ENCODE measurements at regions not wholly inside any gene's neighbourhood (a gene's known extent, or its start where the extent isn't known, plus 50 kb on each side); places are given as distances from the start of the nearest gene placed in this dataset.

DNA sequence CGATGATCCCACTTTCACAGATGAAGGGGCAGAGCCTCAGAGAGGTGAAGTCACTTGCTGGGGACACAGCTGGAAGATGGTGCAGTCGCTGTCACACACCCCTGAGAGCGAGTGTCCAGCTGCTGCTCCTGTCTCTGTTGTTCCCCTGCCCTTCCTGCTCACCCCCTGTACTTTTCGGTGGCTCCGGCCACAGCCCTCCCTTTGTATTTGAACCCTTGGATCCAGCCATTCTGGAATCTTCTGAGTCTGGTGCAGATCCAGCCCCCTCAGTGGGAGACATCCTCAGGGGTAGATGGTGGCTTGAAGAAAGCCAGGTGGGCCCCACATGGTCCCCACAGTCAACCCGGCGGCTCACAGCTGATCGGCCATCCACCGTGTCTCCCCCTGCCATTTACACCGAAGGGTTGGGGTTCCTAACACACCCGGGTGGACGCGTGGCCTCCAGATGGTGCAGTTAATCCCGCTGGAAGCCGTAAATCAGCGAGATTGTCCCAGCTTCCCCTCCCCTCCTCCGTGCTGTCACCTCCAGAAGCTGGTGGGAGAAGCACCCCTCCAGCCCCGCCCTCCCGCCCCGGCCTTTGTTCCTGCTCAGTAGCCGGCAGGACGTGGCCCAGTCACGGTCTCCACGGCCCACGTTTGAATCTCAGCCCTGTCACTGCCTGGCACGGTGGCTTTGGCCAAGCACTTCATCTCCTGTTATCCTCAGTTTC, 204.8 kb downstream of the C9orf50 start:
- no peak for DNase-seq (ENCODE audit: low read depth in 1 of 2, low spot score in 1 of 2)
- Histone ChIP-seq H3K27ac (replicated peaks) (no peak overlapping the region), H3K27me3 (ENCODE audit: insufficient read depth, poor library complexity, severe bottlenecking) (no peaks in the 10 kb centered on the region), H3K4me3 (replicated peaks; ENCODE audit: insufficient read depth, low read length) (no peak overlapping the region)
- TF ChIP-seq POLR2AphosphoS5 (IDR thresholded peaks at IDR 0.05; ENCODE audit: low read depth) (no peak), GABPA (IDR thresholded peaks at IDR 0.05; ENCODE audit: low read depth) (no peak), SPI1 (IDR thresholded peaks at IDR 0.05; ENCODE audit: borderline replicate concordance, low read depth) (no peak)
- TF ChIP-seq, protein P1, sequence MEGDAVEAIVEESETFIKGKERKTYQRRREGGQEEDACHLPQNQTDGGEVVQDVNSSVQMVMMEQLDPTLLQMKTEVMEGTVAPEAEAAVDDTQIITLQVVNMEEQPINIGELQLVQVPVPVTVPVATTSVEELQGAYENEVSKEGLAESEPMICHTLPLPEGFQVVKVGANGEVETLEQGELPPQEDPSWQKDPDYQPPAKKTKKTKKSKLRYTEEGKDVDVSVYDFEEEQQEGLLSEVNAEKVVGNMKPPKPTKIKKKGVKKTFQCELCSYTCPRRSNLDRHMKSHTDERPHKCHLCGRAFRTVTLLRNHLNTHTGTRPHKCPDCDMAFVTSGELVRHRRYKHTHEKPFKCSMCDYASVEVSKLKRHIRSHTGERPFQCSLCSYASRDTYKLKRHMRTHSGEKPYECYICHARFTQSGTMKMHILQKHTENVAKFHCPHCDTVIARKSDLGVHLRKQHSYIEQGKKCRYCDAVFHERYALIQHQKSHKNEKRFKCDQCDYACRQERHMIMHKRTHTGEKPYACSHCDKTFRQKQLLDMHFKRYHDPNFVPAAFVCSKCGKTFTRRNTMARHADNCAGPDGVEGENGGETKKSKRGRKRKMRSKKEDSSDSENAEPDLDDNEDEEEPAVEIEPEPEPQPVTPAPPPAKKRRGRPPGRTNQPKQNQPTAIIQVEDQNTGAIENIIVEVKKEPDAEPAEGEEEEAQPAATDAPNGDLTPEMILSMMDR (IDR thresholded peaks at IDR 0.05; ENCODE audit: insufficient read depth, low read length): no peak
- TF ChIP-seq, protein P2, sequence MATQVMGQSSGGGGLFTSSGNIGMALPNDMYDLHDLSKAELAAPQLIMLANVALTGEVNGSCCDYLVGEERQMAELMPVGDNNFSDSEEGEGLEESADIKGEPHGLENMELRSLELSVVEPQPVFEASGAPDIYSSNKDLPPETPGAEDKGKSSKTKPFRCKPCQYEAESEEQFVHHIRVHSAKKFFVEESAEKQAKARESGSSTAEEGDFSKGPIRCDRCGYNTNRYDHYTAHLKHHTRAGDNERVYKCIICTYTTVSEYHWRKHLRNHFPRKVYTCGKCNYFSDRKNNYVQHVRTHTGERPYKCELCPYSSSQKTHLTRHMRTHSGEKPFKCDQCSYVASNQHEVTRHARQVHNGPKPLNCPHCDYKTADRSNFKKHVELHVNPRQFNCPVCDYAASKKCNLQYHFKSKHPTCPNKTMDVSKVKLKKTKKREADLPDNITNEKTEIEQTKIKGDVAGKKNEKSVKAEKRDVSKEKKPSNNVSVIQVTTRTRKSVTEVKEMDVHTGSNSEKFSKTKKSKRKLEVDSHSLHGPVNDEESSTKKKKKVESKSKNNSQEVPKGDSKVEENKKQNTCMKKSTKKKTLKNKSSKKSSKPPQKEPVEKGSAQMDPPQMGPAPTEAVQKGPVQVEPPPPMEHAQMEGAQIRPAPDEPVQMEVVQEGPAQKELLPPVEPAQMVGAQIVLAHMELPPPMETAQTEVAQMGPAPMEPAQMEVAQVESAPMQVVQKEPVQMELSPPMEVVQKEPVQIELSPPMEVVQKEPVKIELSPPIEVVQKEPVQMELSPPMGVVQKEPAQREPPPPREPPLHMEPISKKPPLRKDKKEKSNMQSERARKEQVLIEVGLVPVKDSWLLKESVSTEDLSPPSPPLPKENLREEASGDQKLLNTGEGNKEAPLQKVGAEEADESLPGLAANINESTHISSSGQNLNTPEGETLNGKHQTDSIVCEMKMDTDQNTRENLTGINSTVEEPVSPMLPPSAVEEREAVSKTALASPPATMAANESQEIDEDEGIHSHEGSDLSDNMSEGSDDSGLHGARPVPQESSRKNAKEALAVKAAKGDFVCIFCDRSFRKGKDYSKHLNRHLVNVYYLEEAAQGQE (IDR thresholded peaks at IDR 0.05; ENCODE audit: insufficient replicate concordance, low read depth): no peak

DNA sequence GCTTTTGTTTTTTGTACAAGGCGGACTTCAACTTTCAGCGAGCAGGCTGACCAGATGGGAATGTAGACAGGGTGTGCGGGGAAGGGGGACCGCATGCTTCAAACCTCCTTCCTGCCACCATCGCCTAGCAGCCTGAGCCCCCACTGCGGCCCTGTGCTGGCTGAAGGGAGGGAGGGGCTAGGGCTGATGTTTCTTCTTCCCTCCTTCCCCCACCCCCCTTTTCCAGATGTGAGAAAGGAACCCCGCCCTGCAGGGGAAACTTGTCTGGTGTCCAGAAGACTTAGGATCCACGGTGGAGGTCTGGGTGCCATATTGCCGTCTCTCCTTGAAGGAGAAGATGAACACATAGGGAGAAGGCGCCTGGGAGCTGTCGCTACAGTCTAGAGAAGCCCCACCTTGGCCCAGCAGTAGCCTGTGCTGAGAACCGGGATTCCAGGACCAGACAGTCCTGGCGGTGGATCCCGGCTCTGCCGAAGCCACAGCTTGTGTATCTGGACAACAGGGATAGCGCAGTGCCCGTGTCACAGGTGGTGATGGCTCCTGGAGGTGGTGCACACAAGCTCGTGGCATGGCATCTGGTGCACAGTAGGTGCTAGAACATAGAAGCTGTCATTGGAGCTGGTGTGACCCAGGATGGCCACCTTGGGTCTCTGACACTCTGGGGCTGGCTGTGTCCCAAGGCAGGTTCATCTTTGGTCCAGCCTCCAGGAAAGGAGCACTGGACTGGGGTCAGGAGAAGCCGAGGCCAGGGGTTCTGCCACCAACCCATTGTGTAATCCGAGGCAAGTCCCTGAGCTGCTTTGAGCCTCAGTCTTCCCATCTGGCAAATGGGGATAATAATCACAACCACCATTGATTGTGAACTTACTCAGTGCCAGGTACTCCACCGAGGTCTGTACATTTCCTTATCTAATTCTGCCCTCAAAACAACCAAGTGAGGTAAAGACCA, 205.6 kb downstream of the C9orf50 start:
- peak overlapping the region; percentile 99 for H3K27ac ChIP-seq (replicated peaks)
- H3K4me3 ChIP-seq (replicated peaks; ENCODE audit: insufficient read depth, low read length): no peak overlapping the region
- no peaks in the 10 kb centered on the region for H3K27me3 ChIP-seq (ENCODE audit: insufficient read depth, poor library complexity, severe bottlenecking)
- TF ChIP-seq POLR2AphosphoS5 (IDR thresholded peaks at IDR 0.05; ENCODE audit: low read depth) (no peak), GABPA (IDR thresholded peaks at IDR 0.05; ENCODE audit: low read depth) (no peak), SPI1 (IDR thresholded peaks at IDR 0.05; ENCODE audit: borderline replicate concordance, low read depth) (no peak)
- TF ChIP-seq, protein P1 (IDR thresholded peaks at IDR 0.05; ENCODE audit: insufficient read depth, low read length): no peak
- TF ChIP-seq, protein P2 (IDR thresholded peaks at IDR 0.05; ENCODE audit: insufficient replicate concordance, low read depth): no peak
- no peak for DNase-seq (ENCODE audit: low read depth in 1 of 2, low spot score in 1 of 2)

DNA sequence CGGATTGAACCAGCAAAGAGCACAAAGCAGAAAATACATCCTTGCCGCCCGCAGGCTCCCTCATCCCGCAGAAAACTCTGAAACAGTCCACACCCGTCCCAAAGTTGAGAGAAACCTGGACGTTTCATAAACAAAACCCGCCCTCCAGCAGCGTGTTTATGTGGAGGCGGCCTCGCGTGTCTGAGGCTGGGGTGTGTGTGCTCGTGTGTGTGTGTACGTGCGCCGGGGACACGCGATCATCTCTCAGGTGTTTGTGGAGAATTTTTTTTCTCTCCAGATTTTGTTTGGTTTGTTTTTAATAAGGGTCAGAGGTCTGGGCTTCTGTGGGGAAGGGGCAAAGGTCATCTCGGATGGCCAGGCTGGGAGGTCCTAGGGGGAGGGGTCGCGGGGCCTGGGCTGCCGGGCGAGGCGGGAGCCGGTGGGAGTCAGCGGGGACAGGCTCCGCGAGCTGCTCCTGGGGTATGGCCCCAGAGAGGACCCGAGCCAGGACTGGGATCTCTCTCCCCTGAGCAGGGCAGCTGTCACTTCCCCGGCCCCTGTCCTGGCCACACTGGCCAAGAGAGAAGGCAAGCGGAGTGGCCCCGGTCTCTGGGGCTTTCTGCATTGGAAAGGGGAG, 206.4 kb downstream of the C9orf50 start:
- H3K27ac ChIP-seq (replicated peaks): peak overlapping the region; percentile 99
- H3K4me3 ChIP-seq (replicated peaks; ENCODE audit: insufficient read depth, low read length): no peak overlapping the region
- no peaks in the 10 kb centered on the region for H3K27me3 ChIP-seq (ENCODE audit: insufficient read depth, poor library complexity, severe bottlenecking)
- TF ChIP-seq, protein P1 (IDR thresholded peaks at IDR 0.05; ENCODE audit: insufficient read depth, low read length): no peak
- TF ChIP-seq SPI1 (IDR thresholded peaks at IDR 0.05; ENCODE audit: borderline replicate concordance, low read depth) (no peak), GABPA (IDR thresholded peaks at IDR 0.05; ENCODE audit: low read depth) (no peak), POLR2AphosphoS5 (IDR thresholded peaks at IDR 0.05; ENCODE audit: low read depth) (no peak)
- TF ChIP-seq, protein P2 (IDR thresholded peaks at IDR 0.05; ENCODE audit: insufficient replicate concordance, low read depth): no peak
- peak in 1 of 2 experiments; percentile 18 for DNase-seq (ENCODE audit: low read depth in 1 of 2, low spot score in 1 of 2)

Data from HL-60 (cell line).